ENCODE measurements at regions not wholly inside any gene's neighbourhood (a gene's known extent, or its start where the extent isn't known, plus 50 kb on each side); places are given as distances from the start of the nearest gene placed in this dataset.

DNA sequence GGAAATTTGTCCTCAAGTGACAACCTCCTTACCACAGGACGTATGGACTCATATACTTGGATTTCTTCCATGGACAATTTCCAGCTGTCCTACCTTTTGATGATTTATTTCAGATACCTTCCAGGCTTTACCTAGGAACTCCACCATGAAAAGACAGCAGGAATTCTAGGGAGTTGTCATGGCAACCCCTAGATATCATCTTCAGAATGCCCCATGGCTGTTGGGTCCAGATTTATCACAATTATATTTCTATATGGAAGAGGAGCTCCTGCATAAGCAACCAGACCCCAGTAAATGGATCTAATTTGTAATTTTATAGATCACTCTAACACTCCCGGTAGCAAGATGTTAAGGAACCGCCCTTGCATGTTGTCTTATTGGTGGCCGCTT, 102.3 kb upstream of the ZNF521 start:
- H3K4me2 ChIP-seq, result no peak overlapping the region
- no peaks in the 10 kb centered on the region for H4K20me1 ChIP-seq (replicated peaks; ENCODE audit: insufficient read depth)
- Mint-ChIP-seq H3K4me3 (no peak overlapping the region), H3K27me3 (ENCODE audit: insufficient read depth, low read depth, poor library complexity) (peaks cover 5% of the 10 kb centered on the region), H3K4me1 (peaks cover 11% of the 10 kb centered on the region), H3K27ac (no peak overlapping the region), H3K36me3 (ENCODE audit: low read depth) (peaks cover 1% of the 10 kb centered on the region; the same call in 1 of the 3 replicates), H3K9me3 (peaks cover 6% of the 10 kb centered on the region)
- no peak overlapping the region for H3K27ac ChIP-seq (ENCODE audit: low read depth)
- TF ChIP-seq EZH2 (IDR thresholded peaks at IDR 0.05; ENCODE audit: low read depth, unreplicated experiment) (no peak), ZNF331 (CRISPR knock-in tag; IDR thresholded peaks at IDR 0.05; ENCODE audit: low read depth) (no peak), ZNF114 (CRISPR knock-in tag; IDR thresholded peaks at IDR 0.05) (no peak), POLR2AphosphoS5 (IDR thresholded peaks at IDR 0.05; ENCODE audit: low read depth) (no peak), CREB1 (CRISPR knock-in tag; IDR thresholded peaks at IDR 0.05; ENCODE audit: low read depth) (no peak), EZH2phosphoT487 (IDR thresholded peaks at IDR 0.05; ENCODE audit: unreplicated experiment) (no peak), NANOG (IDR thresholded peaks at IDR 0.05; ENCODE audit: borderline replicate concordance) (no peak)
- TF ChIP-seq, protein P1, sequence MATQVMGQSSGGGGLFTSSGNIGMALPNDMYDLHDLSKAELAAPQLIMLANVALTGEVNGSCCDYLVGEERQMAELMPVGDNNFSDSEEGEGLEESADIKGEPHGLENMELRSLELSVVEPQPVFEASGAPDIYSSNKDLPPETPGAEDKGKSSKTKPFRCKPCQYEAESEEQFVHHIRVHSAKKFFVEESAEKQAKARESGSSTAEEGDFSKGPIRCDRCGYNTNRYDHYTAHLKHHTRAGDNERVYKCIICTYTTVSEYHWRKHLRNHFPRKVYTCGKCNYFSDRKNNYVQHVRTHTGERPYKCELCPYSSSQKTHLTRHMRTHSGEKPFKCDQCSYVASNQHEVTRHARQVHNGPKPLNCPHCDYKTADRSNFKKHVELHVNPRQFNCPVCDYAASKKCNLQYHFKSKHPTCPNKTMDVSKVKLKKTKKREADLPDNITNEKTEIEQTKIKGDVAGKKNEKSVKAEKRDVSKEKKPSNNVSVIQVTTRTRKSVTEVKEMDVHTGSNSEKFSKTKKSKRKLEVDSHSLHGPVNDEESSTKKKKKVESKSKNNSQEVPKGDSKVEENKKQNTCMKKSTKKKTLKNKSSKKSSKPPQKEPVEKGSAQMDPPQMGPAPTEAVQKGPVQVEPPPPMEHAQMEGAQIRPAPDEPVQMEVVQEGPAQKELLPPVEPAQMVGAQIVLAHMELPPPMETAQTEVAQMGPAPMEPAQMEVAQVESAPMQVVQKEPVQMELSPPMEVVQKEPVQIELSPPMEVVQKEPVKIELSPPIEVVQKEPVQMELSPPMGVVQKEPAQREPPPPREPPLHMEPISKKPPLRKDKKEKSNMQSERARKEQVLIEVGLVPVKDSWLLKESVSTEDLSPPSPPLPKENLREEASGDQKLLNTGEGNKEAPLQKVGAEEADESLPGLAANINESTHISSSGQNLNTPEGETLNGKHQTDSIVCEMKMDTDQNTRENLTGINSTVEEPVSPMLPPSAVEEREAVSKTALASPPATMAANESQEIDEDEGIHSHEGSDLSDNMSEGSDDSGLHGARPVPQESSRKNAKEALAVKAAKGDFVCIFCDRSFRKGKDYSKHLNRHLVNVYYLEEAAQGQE (IDR thresholded peaks at IDR 0.05; ENCODE audit: unreplicated experiment), result no peak
- TF ChIP-seq, protein P2, sequence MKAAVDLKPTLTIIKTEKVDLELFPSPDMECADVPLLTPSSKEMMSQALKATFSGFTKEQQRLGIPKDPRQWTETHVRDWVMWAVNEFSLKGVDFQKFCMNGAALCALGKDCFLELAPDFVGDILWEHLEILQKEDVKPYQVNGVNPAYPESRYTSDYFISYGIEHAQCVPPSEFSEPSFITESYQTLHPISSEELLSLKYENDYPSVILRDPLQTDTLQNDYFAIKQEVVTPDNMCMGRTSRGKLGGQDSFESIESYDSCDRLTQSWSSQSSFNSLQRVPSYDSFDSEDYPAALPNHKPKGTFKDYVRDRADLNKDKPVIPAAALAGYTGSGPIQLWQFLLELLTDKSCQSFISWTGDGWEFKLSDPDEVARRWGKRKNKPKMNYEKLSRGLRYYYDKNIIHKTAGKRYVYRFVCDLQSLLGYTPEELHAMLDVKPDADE (IDR thresholded peaks at IDR 0.05), result no peak
- TF ChIP-seq, protein P3, sequence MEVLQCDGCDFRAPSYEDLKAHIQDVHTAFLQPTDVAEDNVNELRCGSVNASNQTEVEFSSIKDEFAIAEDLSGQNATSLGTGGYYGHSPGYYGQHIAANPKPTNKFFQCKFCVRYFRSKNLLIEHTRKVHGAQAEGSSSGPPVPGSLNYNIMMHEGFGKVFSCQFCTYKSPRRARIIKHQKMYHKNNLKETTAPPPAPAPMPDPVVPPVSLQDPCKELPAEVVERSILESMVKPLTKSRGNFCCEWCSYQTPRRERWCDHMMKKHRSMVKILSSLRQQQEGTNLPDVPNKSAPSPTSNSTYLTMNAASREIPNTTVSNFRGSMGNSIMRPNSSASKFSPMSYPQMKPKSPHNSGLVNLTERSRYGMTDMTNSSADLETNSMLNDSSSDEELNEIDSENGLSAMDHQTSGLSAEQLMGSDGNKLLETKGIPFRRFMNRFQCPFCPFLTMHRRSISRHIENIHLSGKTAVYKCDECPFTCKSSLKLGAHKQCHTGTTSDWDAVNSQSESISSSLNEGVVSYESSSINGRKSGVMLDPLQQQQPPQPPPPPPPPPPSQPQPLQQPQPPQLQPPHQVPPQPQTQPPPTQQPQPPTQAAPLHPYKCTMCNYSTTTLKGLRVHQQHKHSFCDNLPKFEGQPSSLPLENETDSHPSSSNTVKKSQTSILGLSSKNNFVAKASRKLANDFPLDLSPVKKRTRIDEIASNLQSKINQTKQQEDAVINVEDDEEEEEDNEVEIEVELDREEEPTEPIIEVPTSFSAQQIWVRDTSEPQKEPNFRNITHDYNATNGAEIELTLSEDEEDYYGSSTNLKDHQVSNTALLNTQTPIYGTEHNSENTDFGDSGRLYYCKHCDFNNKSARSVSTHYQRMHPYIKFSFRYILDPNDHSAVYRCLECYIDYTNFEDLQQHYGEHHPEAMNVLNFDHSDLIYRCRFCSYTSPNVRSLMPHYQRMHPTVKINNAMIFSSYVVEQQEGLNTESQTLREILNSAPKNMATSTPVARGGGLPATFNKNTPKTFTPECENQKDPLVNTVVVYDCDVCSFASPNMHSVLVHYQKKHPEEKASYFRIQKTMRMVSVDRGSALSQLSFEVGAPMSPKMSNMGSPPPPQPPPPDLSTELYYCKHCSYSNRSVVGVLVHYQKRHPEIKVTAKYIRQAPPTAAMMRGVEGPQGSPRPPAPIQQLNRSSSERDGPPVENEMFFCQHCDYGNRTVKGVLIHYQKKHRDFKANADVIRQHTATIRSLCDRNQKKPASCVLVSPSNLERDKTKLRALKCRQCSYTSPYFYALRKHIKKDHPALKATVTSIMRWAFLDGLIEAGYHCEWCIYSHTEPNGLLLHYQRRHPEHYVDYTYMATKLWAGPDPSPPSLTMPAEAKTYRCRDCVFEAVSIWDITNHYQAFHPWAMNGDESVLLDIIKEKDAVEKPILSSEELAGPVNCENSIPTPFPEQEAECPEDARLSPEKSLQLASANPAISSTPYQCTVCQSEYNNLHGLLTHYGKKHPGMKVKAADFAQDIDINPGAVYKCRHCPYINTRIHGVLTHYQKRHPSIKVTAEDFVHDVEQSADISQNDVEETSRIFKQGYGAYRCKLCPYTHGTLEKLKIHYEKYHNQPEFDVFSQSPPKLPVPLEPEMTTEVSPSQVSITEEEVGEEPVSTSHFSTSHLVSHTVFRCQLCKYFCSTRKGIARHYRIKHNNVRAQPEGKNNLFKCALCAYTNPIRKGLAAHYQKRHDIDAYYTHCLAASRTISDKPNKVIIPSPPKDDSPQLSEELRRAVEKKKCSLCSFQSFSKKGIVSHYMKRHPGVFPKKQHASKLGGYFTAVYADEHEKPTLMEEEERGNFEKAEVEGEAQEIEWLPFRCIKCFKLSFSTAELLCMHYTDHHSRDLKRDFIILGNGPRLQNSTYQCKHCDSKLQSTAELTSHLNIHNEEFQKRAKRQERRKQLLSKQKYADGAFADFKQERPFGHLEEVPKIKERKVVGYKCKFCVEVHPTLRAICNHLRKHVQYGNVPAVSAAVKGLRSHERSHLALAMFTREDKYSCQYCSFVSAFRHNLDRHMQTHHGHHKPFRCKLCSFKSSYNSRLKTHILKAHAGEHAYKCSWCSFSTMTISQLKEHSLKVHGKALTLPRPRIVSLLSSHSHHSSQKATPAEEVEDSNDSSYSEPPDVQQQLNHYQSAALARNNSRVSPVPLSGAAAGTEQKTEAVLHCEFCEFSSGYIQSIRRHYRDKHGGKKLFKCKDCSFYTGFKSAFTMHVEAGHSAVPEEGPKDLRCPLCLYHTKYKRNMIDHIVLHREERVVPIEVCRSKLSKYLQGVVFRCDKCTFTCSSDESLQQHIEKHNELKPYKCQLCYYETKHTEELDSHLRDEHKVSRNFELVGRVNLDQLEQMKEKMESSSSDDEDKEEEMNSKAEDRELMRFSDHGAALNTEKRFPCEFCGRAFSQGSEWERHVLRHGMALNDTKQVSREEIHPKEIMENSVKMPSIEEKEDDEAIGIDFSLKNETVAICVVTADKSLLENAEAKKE (CRISPR knock-in tag; IDR thresholded peaks at IDR 0.05), result no peak
- no peak for DNase-seq (ENCODE audit: low spot score)
- H3K79me2 ChIP-seq (replicated peaks; ENCODE audit: insufficient read depth), result no peaks in the 10 kb centered on the region
- no peak overlapping the region for H3K4me3 ChIP-seq
- 0 out of 2 replicates have a peak, but pooled peaks cover 4% of the 10 kb centered on the region for H3K36me3 ChIP-seq (ENCODE audit: insufficient read depth)
- H2AFZ ChIP-seq, result no peak overlapping the region; the same call in 1 of the 2 replicates
- H3K9me2 ChIP-seq (ENCODE audit: insufficient read depth), result 0 out of 2 replicates have a peak, but pooled peaks cover 2% of the 10 kb centered on the region
- no peak for ATAC-seq
- peaks cover 7% of the 10 kb centered on the region; the same call in 1 of the 2 replicates for H3K4me1 ChIP-seq (ENCODE audit: insufficient read depth)
- H3K27me3 ChIP-seq (ENCODE audit: insufficient read depth), result no peaks in the 10 kb centered on the region
- no peaks in the 10 kb centered on the region for H3F3A ChIP-seq (replicated peaks; ENCODE audit: low read depth)

Data from GM23338 (cell line).